ENCODE measurements at regions not wholly inside any gene's neighbourhood (a gene's known extent, or its start where the extent isn't known, plus 50 kb on each side); places are given as distances from the start of the nearest gene placed in this dataset.
"Not testable (repeated sequence)": the region's sequence is repeated elsewhere in the genome, so short reads cannot be mapped to it uniquely, and the experiment has no call there.

GRCh38 chr3:75446948-75447347, 217.2 kb upstream of the FRG2C start:
- not testable (repeated sequence) for DNase-seq (ENCODE audit: low spot score)

DNA sequence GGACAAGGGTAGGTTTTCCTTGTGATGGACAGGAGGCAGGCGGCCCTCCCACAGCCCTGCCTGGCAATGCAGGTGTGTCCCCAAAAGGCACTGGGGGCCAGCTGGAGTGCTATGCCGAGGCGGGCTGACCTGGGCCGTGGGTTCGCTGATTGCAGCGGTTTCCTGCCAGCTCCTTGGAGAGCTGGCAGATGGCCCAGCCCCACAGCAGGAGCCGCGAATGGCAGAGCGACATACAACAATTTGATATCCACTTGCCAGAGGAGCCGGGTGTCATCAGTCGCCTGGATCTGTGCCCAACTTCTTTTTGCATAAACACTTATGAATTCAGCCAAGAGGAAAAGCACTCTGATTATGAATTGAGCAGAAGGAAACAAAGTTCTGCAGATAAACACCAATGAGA, 210.8 kb upstream of the FRG2C start:
- not testable (repeated sequence) for DNase-seq (ENCODE audit: low spot score)

DNA sequence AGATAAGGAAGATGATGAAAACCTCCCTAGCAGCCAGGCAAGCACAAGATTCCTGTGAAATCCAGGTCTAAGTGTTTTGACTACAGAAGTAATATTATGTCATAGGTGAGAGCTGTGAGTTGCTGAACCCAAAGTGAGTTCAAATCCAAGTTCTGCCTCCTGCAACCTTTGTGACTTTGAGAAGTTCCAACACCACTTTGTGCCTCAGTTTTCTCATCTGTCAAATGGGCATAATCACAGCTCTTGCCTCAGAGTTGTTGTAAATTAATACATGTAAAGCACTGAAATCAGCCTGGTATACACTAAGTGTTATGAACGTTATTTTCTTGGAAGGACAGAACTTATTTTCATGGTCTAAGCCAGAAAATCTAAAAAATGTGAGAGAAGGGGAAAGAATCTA, 210.3 kb upstream of the FRG2C start:
- not testable (repeated sequence) for DNase-seq (ENCODE audit: low spot score)

- DNase-seq (ENCODE audit: low spot score): not testable (repeated sequence)
These were observed 189.6 kb upstream of the FRG2C start for GRCh38 chr3:75474530-75474929.

- DNase-seq (ENCODE audit: low spot score): not testable (repeated sequence)
These were observed 167.5 kb upstream of the FRG2C start for GRCh38 chr3:75496600-75496999.

DNA sequence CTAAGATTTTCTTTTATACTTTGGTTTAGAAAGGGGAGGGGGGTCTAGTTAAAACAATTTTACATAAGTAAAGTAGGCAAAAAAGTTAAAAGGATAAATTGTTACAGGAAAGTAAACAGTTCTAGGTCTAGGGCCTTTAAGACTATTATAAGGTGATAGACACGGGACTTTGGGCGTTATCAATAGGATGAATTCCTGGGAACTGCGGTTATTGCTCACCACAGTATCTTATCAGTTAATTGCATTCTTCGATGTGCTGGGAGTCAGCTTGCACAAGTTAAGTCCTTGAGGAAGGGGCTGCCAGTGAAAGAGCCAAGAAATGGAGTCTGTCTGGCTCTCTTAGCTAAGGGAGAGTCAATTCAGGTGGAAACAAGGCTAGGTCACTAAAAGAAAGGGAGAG, 163.8 kb upstream of the FRG2C start:
- not testable (repeated sequence) for DNase-seq (ENCODE audit: low spot score)

DNA sequence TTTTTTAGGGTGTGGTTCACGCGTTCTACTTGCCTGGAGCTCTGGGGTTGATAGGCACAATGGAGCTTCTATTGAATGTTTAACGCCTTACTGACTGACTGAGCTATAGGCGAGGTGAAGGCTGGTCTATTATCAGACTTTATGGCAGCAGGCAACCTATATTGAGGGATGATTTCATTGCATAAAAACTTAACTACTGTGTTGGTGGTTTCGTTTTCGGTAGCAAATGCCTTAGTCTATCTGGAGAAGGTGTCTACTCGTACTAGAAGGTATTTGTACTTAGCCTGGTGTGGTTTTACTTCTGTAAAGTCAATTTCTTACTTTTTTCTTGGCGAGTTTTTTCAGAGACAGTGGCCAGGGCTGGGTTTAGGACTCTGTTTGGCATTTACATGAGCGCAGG, 162.0 kb upstream of the FRG2C start:
- not testable (repeated sequence) for DNase-seq (ENCODE audit: low spot score)

GRCh38 chr3:75502769-75503756, 161.1 kb upstream of the FRG2C start:
- not testable (repeated sequence) for DNase-seq (ENCODE audit: low spot score)

DNA sequence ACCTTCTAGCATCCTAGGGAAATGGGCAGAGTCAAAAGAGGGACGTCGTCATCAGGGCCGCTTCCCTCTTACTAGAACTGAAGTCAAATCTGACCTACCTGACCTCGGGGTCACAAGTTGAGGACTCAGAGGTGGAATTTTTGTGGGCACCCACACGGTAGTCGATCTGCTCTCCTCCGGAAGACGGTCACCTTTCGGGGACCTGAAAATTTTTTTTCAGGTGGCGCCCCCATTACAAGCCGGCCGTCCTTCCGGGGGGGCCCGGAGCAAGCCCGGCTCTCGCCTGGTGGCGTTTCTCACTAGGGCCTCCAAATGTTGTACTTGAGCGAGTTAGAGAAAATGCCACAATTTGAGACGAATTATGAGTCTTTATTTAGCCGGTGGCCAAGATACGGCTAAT, 157.5 kb upstream of the FRG2C start:
- no peak for DNase-seq (ENCODE audit: low spot score)

DNA sequence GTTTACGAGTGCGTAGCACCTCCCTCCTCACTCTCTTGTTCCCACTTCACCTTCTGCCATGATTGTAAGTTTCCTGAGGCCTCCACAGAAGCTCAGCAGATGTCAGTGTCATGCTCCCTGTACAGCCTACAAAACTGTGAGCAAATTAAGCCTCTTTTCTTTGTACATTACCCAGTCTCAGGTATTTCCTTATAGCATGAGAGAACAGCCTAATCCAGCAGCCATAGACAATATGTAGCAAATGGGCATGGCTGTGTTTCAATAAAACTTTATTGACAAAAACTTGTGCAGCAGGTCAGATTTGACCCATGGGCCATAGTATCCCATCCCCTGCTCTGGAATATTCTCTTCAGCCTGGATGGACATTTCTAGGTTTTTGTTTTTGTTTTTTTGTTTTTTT, 156.2 kb upstream of the FRG2C start:
- DNase-seq (ENCODE audit: low spot score): not testable (repeated sequence)

DNA sequence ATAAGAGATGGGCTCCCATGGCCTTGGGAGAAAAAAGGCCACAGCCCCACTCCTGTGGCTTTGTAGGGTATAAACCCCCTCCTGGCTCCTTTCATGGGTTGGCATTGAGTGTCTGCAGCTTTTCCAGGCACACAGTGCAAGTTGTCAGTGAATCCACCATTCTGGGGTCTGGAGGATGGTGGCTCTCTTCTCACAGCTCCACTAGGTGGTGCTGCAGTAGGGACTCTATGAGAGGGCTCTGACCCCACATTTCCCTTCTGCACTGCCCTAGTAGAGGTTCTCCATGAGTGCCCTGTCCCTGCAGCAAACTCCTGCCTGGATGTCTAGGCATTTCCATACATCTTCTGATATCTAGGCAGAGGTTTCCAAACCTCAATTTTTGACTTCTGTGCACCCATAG, 136.5 kb upstream of the FRG2C start:
- not testable (repeated sequence) for DNase-seq (ENCODE audit: low spot score)

DNA sequence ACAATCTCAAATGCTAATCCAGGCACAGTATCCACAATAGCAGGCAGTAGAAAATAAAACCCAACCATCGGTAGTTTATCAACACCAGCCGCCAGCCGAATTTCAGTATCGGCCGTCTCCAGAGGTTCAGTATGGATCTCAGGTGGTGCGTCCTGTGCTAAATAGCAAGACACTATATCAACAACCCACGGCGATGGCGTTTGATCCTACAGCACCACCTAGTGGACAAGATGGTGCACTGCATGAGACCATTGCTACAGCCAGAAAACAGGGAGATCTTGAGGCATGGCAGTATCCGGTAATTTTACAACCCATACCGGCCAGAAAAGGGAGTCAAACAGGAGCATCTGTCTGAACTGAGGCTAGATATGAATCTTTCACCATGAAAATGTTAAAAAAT, 112.0 kb upstream of the FRG2C start:
- peak; percentile 27 for DNase-seq (ENCODE audit: low spot score)

GRCh38 chr3:75564427-75564826, 99.7 kb upstream of the FRG2C start:
- DNase-seq (ENCODE audit: low spot score): not testable (repeated sequence)

- DNase-seq (ENCODE audit: low spot score): not testable (repeated sequence)
These were observed 91.8 kb upstream of the FRG2C start for GRCh38 chr3:75572303-75572702.

DNA sequence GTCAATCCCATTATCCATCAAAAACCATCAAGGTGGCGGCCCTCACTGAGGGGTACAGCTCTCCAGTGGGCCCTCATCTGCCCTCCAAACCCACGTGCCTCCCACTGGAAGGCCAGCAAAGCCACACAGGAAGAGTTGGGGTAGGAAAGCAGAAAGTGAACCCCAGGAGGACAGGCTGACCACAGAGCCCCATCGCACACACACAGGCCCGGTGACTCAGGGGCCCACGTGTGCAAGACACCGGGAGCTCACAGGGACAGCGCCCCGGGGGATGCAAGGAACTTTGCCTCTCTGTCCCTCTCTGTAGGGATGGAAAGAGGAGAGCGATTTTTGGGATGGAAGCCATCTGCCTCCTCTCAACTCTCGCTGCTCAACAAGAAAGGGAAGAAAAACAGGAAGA, 85.0 kb upstream of the FRG2C start:
- not testable (repeated sequence) for DNase-seq (ENCODE audit: low spot score)

DNA sequence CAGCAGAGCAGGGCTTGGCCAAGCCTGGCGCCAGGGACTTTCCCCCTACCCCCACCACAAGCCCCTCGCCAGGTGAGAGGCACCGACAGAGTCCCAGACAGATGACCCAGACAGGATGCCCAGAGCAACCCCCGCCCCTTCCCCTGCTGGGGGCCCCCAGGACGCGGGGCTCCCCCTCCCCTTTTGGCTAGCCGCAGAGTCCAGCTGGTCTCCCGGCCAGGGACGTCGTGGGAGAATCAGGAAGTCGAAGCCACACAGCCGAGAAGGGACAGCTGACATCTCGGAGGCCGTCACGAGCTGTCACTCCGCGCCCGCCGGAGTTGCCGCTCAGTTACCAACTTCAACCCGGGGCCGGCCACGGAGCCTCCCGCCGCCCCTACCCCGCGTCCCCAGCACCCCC, 84.6 kb upstream of the FRG2C start:
- not testable (repeated sequence) for DNase-seq (ENCODE audit: low spot score)

GRCh38 chr3:75579981-75580782, 83.9 kb upstream of the FRG2C start:
- DNase-seq (ENCODE audit: low spot score): peak; percentile 22

DNA sequence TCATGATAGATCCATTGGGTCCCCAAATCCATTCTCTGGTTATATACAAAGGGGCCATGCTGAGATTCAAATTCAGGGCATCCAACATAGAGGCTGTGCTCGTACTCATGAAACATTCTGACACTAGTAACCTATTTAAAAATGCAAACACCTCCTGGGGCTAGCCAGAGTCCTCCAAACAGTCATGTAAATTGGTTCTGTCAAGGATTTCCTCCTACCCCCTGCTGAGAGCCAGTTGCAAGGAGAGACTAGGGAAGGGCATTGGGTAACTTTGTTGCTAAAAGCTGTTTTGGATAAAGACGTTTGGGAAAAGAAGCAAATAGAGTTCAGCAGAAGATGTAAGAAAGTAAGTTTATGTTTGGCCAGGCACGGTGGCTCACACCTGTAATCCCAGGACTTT, 81.6 kb upstream of the FRG2C start:
- DNase-seq (ENCODE audit: low spot score): not testable (repeated sequence)

- not testable (repeated sequence) for DNase-seq (ENCODE audit: low spot score)
These were observed 81.0 kb upstream of the FRG2C start for GRCh38 chr3:75583116-75583515.

- not testable (repeated sequence) for DNase-seq (ENCODE audit: low spot score)
These were observed 76.4 kb upstream of the FRG2C start for GRCh38 chr3:75587695-75588094.

DNA sequence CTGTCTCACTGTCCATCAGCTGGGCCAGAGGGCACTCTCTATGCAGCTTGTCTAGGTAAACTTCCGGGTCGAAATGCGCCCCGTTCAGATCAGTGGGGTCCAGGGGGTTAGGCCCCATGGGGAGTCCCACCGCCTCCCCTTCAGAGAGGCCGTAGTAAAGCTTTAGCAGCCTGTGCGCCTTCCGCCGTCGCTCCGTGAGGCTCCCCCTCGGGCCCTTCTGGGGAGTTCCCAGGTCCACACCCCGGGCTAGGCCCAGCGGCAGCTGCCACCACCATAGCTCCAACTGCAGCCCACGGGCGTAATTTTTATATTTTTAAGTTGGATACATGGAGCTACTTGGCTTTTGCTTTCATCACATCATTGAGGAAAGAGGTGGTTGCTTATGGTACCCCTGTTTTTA, 73.7 kb upstream of the FRG2C start:
- DNase-seq (ENCODE audit: low spot score): not testable (repeated sequence)

- DNase-seq (ENCODE audit: low spot score): peak; percentile 25
These were observed 59.7 kb upstream of the FRG2C start for GRCh38 chr3:75604286-75604934.

Data from activated CD4-positive, alpha-beta T cell treated with anti-CD3 and anti-CD28 coated beads, Interleukin-2, Interleukin-4, amounts not matched to agents 100 ng/mL and 50 ng/mL, durations not matched to agents 16 hours and 8 hours (primary cell).